Breast epithelium (tissue), 4 donors: ENCODE measurements at regions not wholly inside any gene's neighbourhood (a gene's known extent, or its start where the extent isn't known, plus 50 kb on each side); places are given as distances from the start of the nearest gene placed in this dataset.

Experiments
- DNase-seq, 2 donors: peaks; one replicate each; pipeline ENCODE4 v3.0.0-alpha.2; 2019; ENCODE audit warnings: low spot score in 2 of 2
- H3K27ac ChIP-seq, 2 donors: fragments of 200-600 bp; sonication (generic) in 1 of 2; one replicate each; pipeline ENCODE4 v1.5.1; 2016 to 2019; ENCODE audit warnings: mild to moderate bottlenecking in 1 of 2
- H3K27me3 ChIP-seq, 2 donors: fragments of 200-600 bp; sonication (generic) in 1 of 2; one replicate each; pipeline versions ENCODE4 v1.5.1 to v1.6.0; 2017 to 2019; ENCODE audit warnings: control low read depth in 1 of 2, mild to moderate bottlenecking in 1 of 2
- H3K36me3 ChIP-seq: fragments of 200-600 bp; one replicate; pipeline ENCODE4 v1.5.1; 2019
- H3K4me1 ChIP-seq, 2 donors: fragments of 200-600 bp; sonication (generic); one replicate each; pipeline ENCODE4 v1.5.1; 2016 to 2019; ENCODE audit warnings: control low read depth in 1 of 2
- H3K4me3 ChIP-seq, 3 donors: fragments of 200-600 bp; sonication (generic); 1 replicate in 2 of 3; 2 replicates in 1 of 3; pipeline ENCODE4 v1.5.1; 2016 to 2019; ENCODE audit warnings: mild to moderate bottlenecking in 3 of 3, moderate library complexity in 2 of 3
- H3K9me3 ChIP-seq, 2 donors: fragments of 200-600 bp; sonication (generic) in 1 of 2; one replicate each; pipeline ENCODE4 v1.5.1; 2016 to 2019; ENCODE audit warnings: control low read depth in 1 of 2
- CTCF ChIP-seq, 3 donors: fragments of 450-650 bp; IDR thresholded peaks; one replicate each; pipeline ENCODE4 v1.5.1; 2016 to 2017; ENCODE audit warnings: antibody characterized with exemption in 3 of 3, mild to moderate bottlenecking in 3 of 3, moderate library complexity in 3 of 3
- POLR2A ChIP-seq: fragments of 450-650 bp; IDR thresholded peaks from one replicate; pipeline ENCODE4 v1.6.1; 2016; ENCODE audit warnings: antibody characterized with exemption, mild to moderate bottlenecking, moderate library complexity
- POLR2AphosphoS5 ChIP-seq, 3 donors: sonication (generic); formaldehyde crosslinking; IDR thresholded peaks; one replicate each; pipeline ENCODE4 v1.6.1; 2017; ENCODE audit warnings: antibody characterized with exemption in 3 of 3
- intact Hi-C: fragments of 100-400 bp; cut with DNase I; formaldehyde crosslinking; loops from one replicate; pipeline ENCODE4 v1.15.1; 2023; ENCODE audit warnings: low total_unique reads

- intact Hi-C loops, result no loop called here
- H3K27ac ChIP-seq, result no peak overlapping the region
- H3K36me3 ChIP-seq, result no peaks in the 10 kb centered on the region
- TF ChIP-seq POLR2AphosphoS5 (IDR thresholded peaks at IDR 0.05), result no peak
- TF ChIP-seq POLR2A, result no peak
- TF ChIP-seq CTCF (IDR thresholded peaks at IDR 0.05), result no peak
- H3K9me3 ChIP-seq, result peaks cover 0 to 3% of the 10 kb centered on the region in 2 donors
- H3K4me3 ChIP-seq, result no peak overlapping the region
- DNase-seq, result no peak
- H3K27me3 ChIP-seq, result no peaks in the 10 kb centered on the region
- H3K4me1 ChIP-seq, result no peaks in the 10 kb centered on the region
Measured at GRCh38 chr15:46331546-46331945, 696.7 kb downstream of the SQOR start.

DNA sequence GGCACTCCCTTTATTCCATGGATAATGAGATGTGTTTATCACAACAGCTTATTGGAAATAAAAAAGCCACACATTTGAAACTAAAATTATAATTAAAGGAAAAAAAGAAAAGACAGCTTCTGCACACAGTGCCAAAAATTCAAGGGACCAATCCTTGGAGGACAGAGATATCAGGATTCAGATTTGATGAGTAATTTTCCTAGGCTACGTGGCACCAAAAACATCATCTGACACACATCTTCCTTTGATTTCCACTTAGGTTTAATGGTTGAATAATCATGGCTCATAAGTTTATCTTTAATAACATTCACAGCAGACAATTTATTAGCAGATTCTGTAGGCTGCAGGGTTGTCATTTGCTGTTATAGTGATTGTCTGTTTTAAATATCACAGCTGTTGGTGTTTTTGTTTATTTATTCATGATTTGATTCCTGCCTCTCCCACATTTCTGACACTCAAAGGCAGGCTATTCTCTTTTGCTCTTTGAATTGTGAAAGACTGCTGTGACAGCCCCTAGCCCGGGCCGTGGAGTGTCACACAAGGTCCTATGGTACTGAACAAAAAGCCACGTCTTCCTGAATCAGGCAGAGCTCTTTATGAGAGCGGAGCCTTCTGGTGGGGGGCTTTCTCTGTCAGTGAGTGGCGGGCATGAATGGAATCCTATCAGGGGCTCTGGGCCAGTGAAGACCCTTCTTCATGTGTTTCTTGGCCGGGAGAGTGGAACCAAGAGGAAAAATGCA lies 708.5 kb downstream of the SQOR start:
- Histone ChIP-seq H3K36me3 (no peaks in the 10 kb centered on the region), H3K9me3 (no peaks in the 10 kb centered on the region), H3K4me1 (no peaks in the 10 kb centered on the region), H3K27me3 (no peaks in the 10 kb centered on the region), H3K27ac (no peak overlapping the region), H3K4me3 (no peak overlapping the region)
- intact Hi-C loops, result no loop called here
- DNase-seq, result no peak
- TF ChIP-seq CTCF (IDR thresholded peaks at IDR 0.05) (no peak), POLR2A (no peak), POLR2AphosphoS5 (IDR thresholded peaks at IDR 0.05) (no peak)

DNA sequence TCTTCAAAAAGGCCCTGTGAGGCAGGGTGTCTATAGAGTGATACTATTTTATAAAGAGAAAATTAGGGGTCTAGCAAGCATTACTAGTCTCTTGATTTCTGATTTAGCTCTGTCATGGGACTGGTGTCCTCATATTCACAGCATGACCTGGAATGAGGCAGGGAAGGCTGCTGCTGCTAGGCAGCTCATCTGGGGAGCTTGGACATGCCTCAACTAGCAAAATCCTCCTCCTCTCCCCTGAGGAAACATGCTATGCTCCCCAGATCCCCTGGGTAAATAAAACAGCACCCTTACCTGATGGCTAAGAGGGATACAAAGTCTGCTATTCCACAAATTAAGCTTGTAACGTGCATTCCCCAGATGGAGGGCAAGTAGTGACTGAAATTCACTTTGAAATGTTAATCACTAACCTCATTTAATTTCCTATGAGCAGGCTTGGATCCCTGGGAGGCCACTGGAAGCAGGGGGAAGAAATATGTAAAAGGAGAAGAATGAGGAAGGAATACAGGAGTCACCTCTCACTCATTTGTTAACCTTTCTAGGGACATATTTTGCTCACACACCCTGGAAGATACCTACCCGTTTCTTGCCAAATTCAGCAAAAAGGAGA lies 709.4 kb downstream of the SQOR start:
- Histone ChIP-seq H3K4me3 (no peak overlapping the region), H3K27me3 (no peaks in the 10 kb centered on the region), H3K9me3 (no peaks in the 10 kb centered on the region), H3K4me1 (no peaks in the 10 kb centered on the region), H3K27ac (no peak overlapping the region), H3K36me3 (no peaks in the 10 kb centered on the region)
- no peak for DNase-seq
- intact Hi-C loops, result no loop called here
- no peak for TF ChIP-seq CTCF (IDR thresholded peaks at IDR 0.05)
- TF ChIP-seq POLR2A, result no peak
- TF ChIP-seq POLR2AphosphoS5 (IDR thresholded peaks at IDR 0.05), result no peak

DNA sequence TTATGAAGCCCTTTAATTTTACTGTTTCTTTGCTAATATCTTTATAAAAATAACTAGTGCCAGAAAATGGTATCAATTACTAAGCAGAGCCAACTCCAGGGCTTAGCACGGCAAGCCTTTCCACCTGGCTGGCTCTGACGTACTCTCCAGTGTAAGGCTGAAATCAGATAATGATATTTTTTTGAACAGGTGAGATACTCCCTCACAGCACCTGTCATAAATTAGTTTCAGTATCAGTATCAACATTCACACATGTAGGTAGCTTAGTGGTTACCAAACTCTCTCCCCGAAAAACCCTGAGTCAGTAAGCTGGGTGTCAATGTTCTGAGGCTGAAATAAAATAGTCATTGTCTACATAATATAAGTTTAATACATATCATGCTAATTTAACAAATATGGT lies 710.1 kb downstream of the SQOR start:
- intact Hi-C loops, result no loop called here
- H3K27me3 ChIP-seq, result no peaks in the 10 kb centered on the region
- H3K36me3 ChIP-seq, result no peaks in the 10 kb centered on the region
- no peak for TF ChIP-seq CTCF (IDR thresholded peaks at IDR 0.05)
- TF ChIP-seq POLR2A, result no peak
- no peak for TF ChIP-seq POLR2AphosphoS5 (IDR thresholded peaks at IDR 0.05)
- no peak overlapping the region for H3K4me3 ChIP-seq
- H3K4me1 ChIP-seq, result no peaks in the 10 kb centered on the region
- no peak for DNase-seq
- no peak overlapping the region for H3K27ac ChIP-seq
- no peaks in the 10 kb centered on the region for H3K9me3 ChIP-seq

GRCh38 chr15:46354443-46354842 lies 719.6 kb downstream of the SQOR start:
- DNase-seq, result no peak
- intact Hi-C loops, result no loop called here
- TF ChIP-seq POLR2A (no peak), CTCF (IDR thresholded peaks at IDR 0.05) (no peak), POLR2AphosphoS5 (IDR thresholded peaks at IDR 0.05) (no peak)
- H3K27ac ChIP-seq, result no peak overlapping the region
- H3K27me3 ChIP-seq, result no peaks in the 10 kb centered on the region
- no peak overlapping the region for H3K4me3 ChIP-seq
- no peaks in the 10 kb centered on the region for H3K4me1 ChIP-seq
- no peaks in the 10 kb centered on the region for H3K36me3 ChIP-seq
- no peaks in the 10 kb centered on the region for H3K9me3 ChIP-seq
